Liver (tissue), 3 donors: ENCODE measurements at regions not wholly inside any gene's neighbourhood (a gene's known extent, or its start where the extent isn't known, plus 50 kb on each side); places are given as distances from the start of the nearest gene placed in this dataset.

Experiments used
- EGR1 ChIP-seq, 2 donors: IDR thresholded peaks; 2 replicates each; pipeline ENCODE4 v1.6.1; 2016 to 2018; ENCODE audit warnings: antibody characterized with exemption in 2 of 2, low read depth in 2 of 2
- GABPA ChIP-seq, 2 donors: IDR thresholded peaks in 1 of 2; conservative IDR thresholded peaks in 1 of 2; 2 replicates each; pipeline ENCODE4 v1.6.1; 2016; ENCODE audit warnings: antibody characterized with exemption in 2 of 2, mild to moderate bottlenecking in 1 of 2, moderate library complexity in 1 of 2
- HNF4G ChIP-seq: IDR thresholded peaks from 2 replicates; pipeline ENCODE4 v1.6.1; 2016; ENCODE audit warnings: antibody characterized with exemption
- JUND ChIP-seq, 2 donors: IDR thresholded peaks; 2 replicates each; pipeline ENCODE4 v1.6.1; 2016; ENCODE audit warnings: antibody characterized with exemption in 2 of 2
- RAD21 ChIP-seq, 2 donors: IDR thresholded peaks; 2 replicates each; pipeline ENCODE4 v1.6.1; 2016; ENCODE audit warnings: antibody characterized with exemption in 2 of 2, mild to moderate bottlenecking in 2 of 2
- RXRA ChIP-seq, 2 donors: IDR thresholded peaks; 2 replicates each; pipeline ENCODE4 v1.6.1; 2017 to 2018; ENCODE audit warnings: antibody characterized with exemption in 2 of 2, mild to moderate bottlenecking in 1 of 2
- SP1 ChIP-seq: IDR thresholded peaks from 2 replicates; pipeline ENCODE4 v1.6.1; 2018; ENCODE audit warnings: antibody characterized with exemption, mild to moderate bottlenecking
- TAF1 ChIP-seq: conservative IDR thresholded peaks from 2 replicates; pipeline ENCODE4 v1.6.1; 2016; ENCODE audit warnings: antibody characterized with exemption, mild to moderate bottlenecking
- YY1 ChIP-seq: IDR thresholded peaks from 2 replicates; pipeline ENCODE4 v1.6.1; 2016; ENCODE audit warnings: antibody characterized with exemption, mild to moderate bottlenecking
- TF ChIP-seq, protein P1 (sequence below): fragments of 150-350 bp; IDR thresholded peaks from 2 replicates; pipeline ENCODE4 v1.5.1; 2017; ENCODE audit warnings: improper control_type of control experiment, low read depth, low read length; ENCODE audit not compliant: missing input control
- TF ChIP-seq, protein P2 (sequence below): IDR thresholded peaks from 2 replicates; pipeline ENCODE4 v1.6.1; 2016; ENCODE audit warnings: antibody characterized with exemption, mild to moderate bottlenecking
- TF ChIP-seq, protein P3 (sequence below): IDR thresholded peaks from 2 replicates; pipeline ENCODE4 v1.6.1; 2016; ENCODE audit warnings: antibody characterized with exemption
- TF ChIP-seq, protein P4 (sequence below): IDR thresholded peaks from 2 replicates; pipeline ENCODE4 v1.6.1; 2016; ENCODE audit warnings: antibody characterized with exemption
- donor health status: healthy.
- donor health status: healthy.

DNA sequence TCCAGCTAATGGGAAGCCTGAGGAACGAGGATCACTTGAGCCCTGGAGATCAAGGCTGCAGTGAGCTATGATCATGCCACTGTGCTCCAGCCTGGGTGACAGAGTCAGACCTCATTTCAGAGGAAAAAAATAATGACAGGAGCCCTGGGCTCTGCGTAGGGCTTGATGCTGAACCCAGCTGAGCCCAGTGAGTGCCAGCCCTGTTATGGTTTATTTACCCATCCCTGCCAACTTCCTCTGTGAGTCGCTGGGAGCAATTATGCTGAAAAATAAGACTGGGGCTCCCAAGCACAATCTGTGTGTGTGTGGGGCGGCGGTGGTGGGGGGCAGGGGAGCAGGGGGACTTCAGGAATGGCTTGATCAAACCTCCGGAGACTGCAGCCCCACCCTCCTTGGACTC lies 75.9 kb upstream of the PMEPA1 start:
- TF ChIP-seq, protein P1, sequence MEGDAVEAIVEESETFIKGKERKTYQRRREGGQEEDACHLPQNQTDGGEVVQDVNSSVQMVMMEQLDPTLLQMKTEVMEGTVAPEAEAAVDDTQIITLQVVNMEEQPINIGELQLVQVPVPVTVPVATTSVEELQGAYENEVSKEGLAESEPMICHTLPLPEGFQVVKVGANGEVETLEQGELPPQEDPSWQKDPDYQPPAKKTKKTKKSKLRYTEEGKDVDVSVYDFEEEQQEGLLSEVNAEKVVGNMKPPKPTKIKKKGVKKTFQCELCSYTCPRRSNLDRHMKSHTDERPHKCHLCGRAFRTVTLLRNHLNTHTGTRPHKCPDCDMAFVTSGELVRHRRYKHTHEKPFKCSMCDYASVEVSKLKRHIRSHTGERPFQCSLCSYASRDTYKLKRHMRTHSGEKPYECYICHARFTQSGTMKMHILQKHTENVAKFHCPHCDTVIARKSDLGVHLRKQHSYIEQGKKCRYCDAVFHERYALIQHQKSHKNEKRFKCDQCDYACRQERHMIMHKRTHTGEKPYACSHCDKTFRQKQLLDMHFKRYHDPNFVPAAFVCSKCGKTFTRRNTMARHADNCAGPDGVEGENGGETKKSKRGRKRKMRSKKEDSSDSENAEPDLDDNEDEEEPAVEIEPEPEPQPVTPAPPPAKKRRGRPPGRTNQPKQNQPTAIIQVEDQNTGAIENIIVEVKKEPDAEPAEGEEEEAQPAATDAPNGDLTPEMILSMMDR, result no peak
- TF ChIP-seq GABPA (IDR thresholded peaks at IDR 0.05 in 1 of 2, conservative IDR thresholded peaks at IDR 0.05 in 1 of 2) (no peak), SP1 (no peak), TAF1 (no peak), YY1 (no peak), RAD21 (IDR thresholded peaks at IDR 0.05) (no peak), JUND (IDR thresholded peaks at IDR 0.05) (no peak), EGR1 (IDR thresholded peaks at IDR 0.05; ENCODE audit: low read depth in 2 of 2) (no peak), RXRA (IDR thresholded peaks at IDR 0.05) (no peak), HNF4G (no peak)
- TF ChIP-seq, protein P2, sequence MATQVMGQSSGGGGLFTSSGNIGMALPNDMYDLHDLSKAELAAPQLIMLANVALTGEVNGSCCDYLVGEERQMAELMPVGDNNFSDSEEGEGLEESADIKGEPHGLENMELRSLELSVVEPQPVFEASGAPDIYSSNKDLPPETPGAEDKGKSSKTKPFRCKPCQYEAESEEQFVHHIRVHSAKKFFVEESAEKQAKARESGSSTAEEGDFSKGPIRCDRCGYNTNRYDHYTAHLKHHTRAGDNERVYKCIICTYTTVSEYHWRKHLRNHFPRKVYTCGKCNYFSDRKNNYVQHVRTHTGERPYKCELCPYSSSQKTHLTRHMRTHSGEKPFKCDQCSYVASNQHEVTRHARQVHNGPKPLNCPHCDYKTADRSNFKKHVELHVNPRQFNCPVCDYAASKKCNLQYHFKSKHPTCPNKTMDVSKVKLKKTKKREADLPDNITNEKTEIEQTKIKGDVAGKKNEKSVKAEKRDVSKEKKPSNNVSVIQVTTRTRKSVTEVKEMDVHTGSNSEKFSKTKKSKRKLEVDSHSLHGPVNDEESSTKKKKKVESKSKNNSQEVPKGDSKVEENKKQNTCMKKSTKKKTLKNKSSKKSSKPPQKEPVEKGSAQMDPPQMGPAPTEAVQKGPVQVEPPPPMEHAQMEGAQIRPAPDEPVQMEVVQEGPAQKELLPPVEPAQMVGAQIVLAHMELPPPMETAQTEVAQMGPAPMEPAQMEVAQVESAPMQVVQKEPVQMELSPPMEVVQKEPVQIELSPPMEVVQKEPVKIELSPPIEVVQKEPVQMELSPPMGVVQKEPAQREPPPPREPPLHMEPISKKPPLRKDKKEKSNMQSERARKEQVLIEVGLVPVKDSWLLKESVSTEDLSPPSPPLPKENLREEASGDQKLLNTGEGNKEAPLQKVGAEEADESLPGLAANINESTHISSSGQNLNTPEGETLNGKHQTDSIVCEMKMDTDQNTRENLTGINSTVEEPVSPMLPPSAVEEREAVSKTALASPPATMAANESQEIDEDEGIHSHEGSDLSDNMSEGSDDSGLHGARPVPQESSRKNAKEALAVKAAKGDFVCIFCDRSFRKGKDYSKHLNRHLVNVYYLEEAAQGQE, result no peak
- TF ChIP-seq, protein P3, sequence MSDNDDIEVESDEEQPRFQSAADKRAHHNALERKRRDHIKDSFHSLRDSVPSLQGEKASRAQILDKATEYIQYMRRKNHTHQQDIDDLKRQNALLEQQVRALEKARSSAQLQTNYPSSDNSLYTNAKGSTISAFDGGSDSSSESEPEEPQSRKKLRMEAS, result no peak
- TF ChIP-seq, protein P4, sequence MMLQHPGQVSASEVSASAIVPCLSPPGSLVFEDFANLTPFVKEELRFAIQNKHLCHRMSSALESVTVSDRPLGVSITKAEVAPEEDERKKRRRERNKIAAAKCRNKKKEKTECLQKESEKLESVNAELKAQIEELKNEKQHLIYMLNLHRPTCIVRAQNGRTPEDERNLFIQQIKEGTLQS, result no peak
